Testis (tissue), 2 donors: ENCODE measurements at regions not wholly inside any gene's neighbourhood (a gene's known extent, or its start where the extent isn't known, plus 50 kb on each side); places are given as distances from the start of the nearest gene placed in this dataset.

Source experiments
- DNase-seq: peaks from one replicate; pipeline ENCODE4 v3.0.0-alpha.2; 2019
- H3K27ac ChIP-seq, 2 donors: fragments of 200-600 bp; sonication (generic); one replicate each; pipeline ENCODE4 v1.5.1; 2019
- H3K27me3 ChIP-seq: fragments of 200-600 bp; sonication (generic); one replicate; pipeline ENCODE4 v1.5.1; 2019
- H3K36me3 ChIP-seq: fragments of 200-600 bp; sonication (generic); one replicate; pipeline ENCODE4 v1.5.1; 2017; ENCODE audit warnings: low read depth; ENCODE audit errors: missing control alignments
- H3K4me1 ChIP-seq: fragments of 200-600 bp; sonication (generic); one replicate; pipeline ENCODE4 v1.5.1; 2019
- H3K4me3 ChIP-seq, 2 donors: fragments of 200-600 bp; sonication (generic); one replicate each; pipeline ENCODE4 v1.5.1; 2017 to 2019
- H3K9me3 ChIP-seq: fragments of 200-600 bp; sonication (generic); one replicate; pipeline ENCODE4 v1.5.1; 2017
- POLR2A ChIP-seq: fragments of 450-650 bp; IDR thresholded peaks from one replicate; pipeline ENCODE4 v1.6.1; 2017; ENCODE audit warnings: antibody characterized with exemption, mild to moderate bottlenecking, moderate library complexity
- WGBS, 2 donors: methylation state at CpG; one replicate each; pipeline ENCODE4 v1.1.5; 2018; 5-methylcytosine and 5-hydroxymethylcytosine counted together
- intact Hi-C: fragments of 100-400 bp; cut with DNase I; formaldehyde crosslinking; loops from one replicate; pipeline ENCODE4 v1.15.1; 2023; ENCODE audit warnings: low total_unique reads
- TF ChIP-seq, protein P1 (sequence below), 3 experiments: fragments of 450-650 bp in 2 of 3; fragments of 200-600 bp in 1 of 3; sonication (generic) in 1 of 3; IDR thresholded peaks; one replicate each; pipeline ENCODE4 v1.5.1; 2016 to 2019; ENCODE audit warnings: antibody characterized with exemption in 3 of 3, mild to moderate bottlenecking in 2 of 3, moderate library complexity in 1 of 3

GRCh38 chr10:125397608-125398007 is 237.2 kb upstream of the CTBP2 start:
- intact Hi-C loops: no loop called here
- DNase-seq: no peak
- H3K9me3 ChIP-seq: no peaks in the 10 kb centered on the region
- no peak overlapping the region for H3K27ac ChIP-seq
- H3K4me3 ChIP-seq: no peak overlapping the region
- no peak for TF ChIP-seq POLR2A
- TF ChIP-seq, protein P1, sequence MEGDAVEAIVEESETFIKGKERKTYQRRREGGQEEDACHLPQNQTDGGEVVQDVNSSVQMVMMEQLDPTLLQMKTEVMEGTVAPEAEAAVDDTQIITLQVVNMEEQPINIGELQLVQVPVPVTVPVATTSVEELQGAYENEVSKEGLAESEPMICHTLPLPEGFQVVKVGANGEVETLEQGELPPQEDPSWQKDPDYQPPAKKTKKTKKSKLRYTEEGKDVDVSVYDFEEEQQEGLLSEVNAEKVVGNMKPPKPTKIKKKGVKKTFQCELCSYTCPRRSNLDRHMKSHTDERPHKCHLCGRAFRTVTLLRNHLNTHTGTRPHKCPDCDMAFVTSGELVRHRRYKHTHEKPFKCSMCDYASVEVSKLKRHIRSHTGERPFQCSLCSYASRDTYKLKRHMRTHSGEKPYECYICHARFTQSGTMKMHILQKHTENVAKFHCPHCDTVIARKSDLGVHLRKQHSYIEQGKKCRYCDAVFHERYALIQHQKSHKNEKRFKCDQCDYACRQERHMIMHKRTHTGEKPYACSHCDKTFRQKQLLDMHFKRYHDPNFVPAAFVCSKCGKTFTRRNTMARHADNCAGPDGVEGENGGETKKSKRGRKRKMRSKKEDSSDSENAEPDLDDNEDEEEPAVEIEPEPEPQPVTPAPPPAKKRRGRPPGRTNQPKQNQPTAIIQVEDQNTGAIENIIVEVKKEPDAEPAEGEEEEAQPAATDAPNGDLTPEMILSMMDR (IDR thresholded peaks at IDR 0.05): no peak
- no peaks in the 10 kb centered on the region for H3K4me1 ChIP-seq
- H3K27me3 ChIP-seq: no peaks in the 10 kb centered on the region
- WGBS, 2 donors: 82 to 88% methylated on average over 4 of the region's 4 CpGs
- no peaks in the 10 kb centered on the region for H3K36me3 ChIP-seq

- Histone ChIP-seq H3K4me3 (no peak overlapping the region), H3K27me3 (no peaks in the 10 kb centered on the region), H3K9me3 (no peaks in the 10 kb centered on the region), H3K27ac (no peak overlapping the region), H3K36me3 (no peaks in the 10 kb centered on the region), H3K4me1 (no peaks in the 10 kb centered on the region)
- DNase-seq: no peak
- no peak for TF ChIP-seq POLR2A
- TF ChIP-seq, protein P1 (IDR thresholded peaks at IDR 0.05): no peak
- intact Hi-C loops: no loop called here
Measured at GRCh38 chr10:125396676-125397075, 236.3 kb upstream of the CTBP2 start.

GRCh38 chr10:125392609-125393008 is 232.2 kb upstream of the CTBP2 start:
- H3K36me3 ChIP-seq: no peaks in the 10 kb centered on the region
- H3K27me3 ChIP-seq: no peaks in the 10 kb centered on the region
- H3K4me1 ChIP-seq: no peaks in the 10 kb centered on the region
- TF ChIP-seq, protein P1 (IDR thresholded peaks at IDR 0.05): no peak
- no peak for TF ChIP-seq POLR2A
- no peaks in the 10 kb centered on the region for H3K9me3 ChIP-seq
- no peak for DNase-seq
- intact Hi-C loops: no loop called here
- 77 to 86% methylated on average over 3 of the region's 3 CpGs for WGBS, 2 donors
- no peak overlapping the region for H3K4me3 ChIP-seq
- H3K27ac ChIP-seq: no peak overlapping the region

GRCh38 chr10:125392154-125392553 is 231.8 kb upstream of the CTBP2 start:
- Histone ChIP-seq H3K27ac (no peak overlapping the region), H3K36me3 (no peaks in the 10 kb centered on the region), H3K9me3 (no peaks in the 10 kb centered on the region), H3K4me1 (no peaks in the 10 kb centered on the region), H3K4me3 (no peak overlapping the region), H3K27me3 (no peaks in the 10 kb centered on the region)
- no peak for DNase-seq
- intact Hi-C loops: no loop called here
- no peak for TF ChIP-seq POLR2A
- TF ChIP-seq, protein P1 (IDR thresholded peaks at IDR 0.05): no peak
- WGBS, 2 donors: 85 to 90% methylated on average over 3 of the region's 3 CpGs

DNA sequence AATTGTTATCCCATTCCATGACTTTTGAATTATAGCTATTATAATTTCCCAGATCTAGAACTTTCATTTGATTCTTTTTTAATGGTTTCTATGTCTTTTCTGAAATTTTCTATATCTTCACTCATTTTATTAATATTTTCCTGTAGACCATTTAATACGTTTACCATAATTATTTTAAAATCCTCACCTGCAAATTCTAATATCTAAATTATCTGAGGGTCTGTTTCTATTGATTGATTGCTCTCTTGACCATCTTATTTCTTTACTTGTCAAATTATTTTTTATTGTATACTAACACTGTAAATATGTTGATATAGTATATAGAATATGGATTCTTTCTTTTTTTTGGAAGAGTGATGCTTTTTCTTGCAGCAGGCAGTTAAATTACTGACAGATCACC is 229.3 kb upstream of the CTBP2 start:
- no peak for DNase-seq
- no peaks in the 10 kb centered on the region for H3K9me3 ChIP-seq
- no peaks in the 10 kb centered on the region for H3K4me1 ChIP-seq
- no peak overlapping the region for H3K4me3 ChIP-seq
- intact Hi-C loops: no loop called here
- H3K36me3 ChIP-seq: no peaks in the 10 kb centered on the region
- H3K27me3 ChIP-seq: no peaks in the 10 kb centered on the region
- 90 to 91% methylated on average over 1 of the region's 1 CpG for WGBS, 2 donors
- TF ChIP-seq POLR2A: no peak
- TF ChIP-seq, protein P1 (IDR thresholded peaks at IDR 0.05): no peak
- no peak overlapping the region for H3K27ac ChIP-seq
